ENCODE measurements at regions not wholly inside any gene's neighbourhood (a gene's known extent, or its start where the extent isn't known, plus 50 kb on each side); places are given as distances from the start of the nearest gene placed in this dataset.
"Not testable (repeated sequence)": the region's sequence is repeated elsewhere in the genome, so short reads cannot be mapped to it uniquely, and the experiment has no call there.

GRCh38 chr4:67394879-67395278, 150.4 kb downstream of the CENPC start:
- H3K27ac ChIP-seq (ENCODE audit: low read depth, low read length): no peak overlapping the region
- no peaks in the 10 kb centered on the region for H3K36me3 ChIP-seq (ENCODE audit: insufficient read depth, low read length)
- FAIRE-seq (no peak), DNase-seq (ENCODE audit: low read depth) (no peak)
- TF ChIP-seq CTCF (IDR thresholded peaks at IDR 0.05; ENCODE audit: insufficient read depth, low read depth, low read length) (no peak), EZH2 (IDR thresholded peaks at IDR 0.05; ENCODE audit: insufficient read depth, low read length) (no peak)
- Mint-ChIP-seq H3K4me1 (ENCODE audit: low read depth, unreplicated experiment) (peaks cover 3% of the 10 kb centered on the region), H3K4me3 (ENCODE audit: unreplicated experiment) (no peak overlapping the region), H3K27ac (ENCODE audit: unreplicated experiment) (no peak overlapping the region), H3K36me3 (ENCODE audit: low read depth, unreplicated experiment) (no peaks in the 10 kb centered on the region), H3K27me3 (ENCODE audit: low read depth, unreplicated experiment) (peaks cover 3% of the 10 kb centered on the region), H3K9me3 (ENCODE audit: unreplicated experiment) (no peaks in the 10 kb centered on the region)
- no peaks in the 10 kb centered on the region for H3K79me2 ChIP-seq (ENCODE audit: insufficient read depth, low read length)
- H4K20me1 ChIP-seq (ENCODE audit: insufficient read depth, low read length): no peaks in the 10 kb centered on the region
- no peaks in the 10 kb centered on the region for H3K9me3 ChIP-seq (ENCODE audit: insufficient read depth, low read depth, low read length)
- no peaks in the 10 kb centered on the region for H3K27me3 ChIP-seq (ENCODE audit: insufficient read depth, low read length)
- no peaks in the 10 kb centered on the region for H3K4me1 ChIP-seq (ENCODE audit: insufficient read depth, low read length)
- no peak overlapping the region for H3K9ac ChIP-seq (ENCODE audit: low read length)
- H3K4me2 ChIP-seq (ENCODE audit: low read length): no peak overlapping the region
- H3K4me3 ChIP-seq (ENCODE audit: insufficient read depth, low read depth, low read length): no peak overlapping the region
- H2AFZ ChIP-seq (ENCODE audit: low read depth, low read length): no peak overlapping the region

DNA sequence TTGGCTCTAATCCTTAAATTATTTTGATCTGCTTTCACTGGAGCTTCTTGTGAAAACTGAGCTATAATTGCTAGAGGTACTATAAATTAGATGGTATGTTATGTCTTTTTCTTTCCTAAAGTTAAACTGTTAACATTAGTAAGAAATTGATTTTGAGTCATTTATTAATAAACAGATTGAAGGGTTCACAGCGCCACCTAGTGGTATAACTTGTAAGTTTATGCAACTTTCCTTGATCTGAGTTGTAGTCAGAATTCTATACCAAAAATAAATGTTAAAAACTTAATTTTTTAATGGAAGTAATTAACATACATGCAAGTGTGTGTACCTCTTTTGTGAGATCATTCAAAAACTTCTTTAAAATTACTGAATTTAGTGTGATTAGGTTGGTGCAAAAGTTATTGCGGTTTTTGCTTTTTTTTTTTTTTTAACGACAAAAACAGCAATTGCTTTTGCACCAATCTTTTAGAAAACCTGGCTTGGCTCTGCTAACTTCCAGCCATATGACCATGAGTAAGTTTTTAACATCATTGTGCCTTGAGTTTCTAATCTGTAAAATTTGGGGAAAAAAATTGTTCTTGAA, 151.5 kb downstream of the CENPC start:
- Histone ChIP-seq H2AFZ (ENCODE audit: low read depth, low read length) (no peak overlapping the region), H4K20me1 (ENCODE audit: insufficient read depth, low read length) (no peaks in the 10 kb centered on the region), H3K27ac (ENCODE audit: low read depth, low read length) (no peak overlapping the region), H3K36me3 (ENCODE audit: insufficient read depth, low read length) (no peaks in the 10 kb centered on the region), H3K9me3 (ENCODE audit: insufficient read depth, low read depth, low read length) (no peaks in the 10 kb centered on the region), H3K4me1 (ENCODE audit: insufficient read depth, low read length) (no peaks in the 10 kb centered on the region), H3K4me2 (ENCODE audit: low read length) (no peak overlapping the region), H3K27me3 (ENCODE audit: insufficient read depth, low read length) (no peaks in the 10 kb centered on the region), H3K9ac (ENCODE audit: low read length) (no peak overlapping the region), H3K79me2 (ENCODE audit: insufficient read depth, low read length) (no peaks in the 10 kb centered on the region), H3K4me3 (ENCODE audit: insufficient read depth, low read depth, low read length) (no peak overlapping the region)
- Mint-ChIP-seq H3K9me3 (ENCODE audit: unreplicated experiment) (no peaks in the 10 kb centered on the region), H3K27me3 (ENCODE audit: low read depth, unreplicated experiment) (peaks cover 3% of the 10 kb centered on the region), H3K4me3 (ENCODE audit: unreplicated experiment) (no peak overlapping the region), H3K36me3 (ENCODE audit: low read depth, unreplicated experiment) (no peaks in the 10 kb centered on the region), H3K4me1 (ENCODE audit: low read depth, unreplicated experiment) (peaks cover 3% of the 10 kb centered on the region), H3K27ac (ENCODE audit: unreplicated experiment) (no peak overlapping the region)
- FAIRE-seq (no peak), DNase-seq (ENCODE audit: low read depth) (peak; percentile 22)
- TF ChIP-seq EZH2 (IDR thresholded peaks at IDR 0.05; ENCODE audit: insufficient read depth, low read length) (no peak), CTCF (IDR thresholded peaks at IDR 0.05; ENCODE audit: insufficient read depth, low read depth, low read length) (peak; percentile 50)

DNA sequence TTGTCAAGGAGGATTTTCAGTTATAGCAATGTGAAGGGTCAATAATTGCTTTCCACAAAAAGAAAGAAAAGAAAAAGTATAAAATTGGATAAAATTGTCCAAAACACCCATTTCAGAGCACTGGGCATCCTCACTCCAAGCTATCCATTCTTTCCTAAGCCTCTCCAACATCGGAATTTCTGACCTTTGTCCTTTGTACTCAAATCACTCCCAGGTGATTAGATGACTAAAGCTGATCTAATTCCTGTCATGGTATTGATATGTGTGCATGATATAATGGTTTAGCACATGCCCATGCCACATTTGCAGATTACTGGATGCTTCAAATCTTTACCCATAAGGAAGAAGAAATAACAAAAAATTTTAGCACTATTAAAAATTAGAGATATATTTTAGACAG, 152.3 kb downstream of the CENPC start:
- H3K27ac ChIP-seq (ENCODE audit: low read depth, low read length): no peak overlapping the region
- no peaks in the 10 kb centered on the region for H3K36me3 ChIP-seq (ENCODE audit: insufficient read depth, low read length)
- H3K4me1 ChIP-seq (ENCODE audit: insufficient read depth, low read length): no peaks in the 10 kb centered on the region
- TF ChIP-seq EZH2 (IDR thresholded peaks at IDR 0.05; ENCODE audit: insufficient read depth, low read length) (no peak), CTCF (IDR thresholded peaks at IDR 0.05; ENCODE audit: insufficient read depth, low read depth, low read length) (no peak)
- Mint-ChIP-seq H3K27ac (ENCODE audit: unreplicated experiment) (no peak overlapping the region), H3K36me3 (ENCODE audit: low read depth, unreplicated experiment) (no peaks in the 10 kb centered on the region), H3K4me3 (ENCODE audit: unreplicated experiment) (no peak overlapping the region), H3K27me3 (ENCODE audit: low read depth, unreplicated experiment) (peaks cover 3% of the 10 kb centered on the region), H3K9me3 (ENCODE audit: unreplicated experiment) (no peaks in the 10 kb centered on the region), H3K4me1 (ENCODE audit: low read depth, unreplicated experiment) (peaks cover 3% of the 10 kb centered on the region)
- no peak overlapping the region for H3K4me2 ChIP-seq (ENCODE audit: low read length)
- DNase-seq (ENCODE audit: low read depth) (no peak), FAIRE-seq (no peak)
- no peaks in the 10 kb centered on the region for H4K20me1 ChIP-seq (ENCODE audit: insufficient read depth, low read length)
- H3K9ac ChIP-seq (ENCODE audit: low read length): no peak overlapping the region
- H3K27me3 ChIP-seq (ENCODE audit: insufficient read depth, low read length): no peaks in the 10 kb centered on the region
- no peaks in the 10 kb centered on the region for H3K9me3 ChIP-seq (ENCODE audit: insufficient read depth, low read depth, low read length)
- H2AFZ ChIP-seq (ENCODE audit: low read depth, low read length): no peak overlapping the region
- no peak overlapping the region for H3K4me3 ChIP-seq (ENCODE audit: insufficient read depth, low read depth, low read length)
- no peaks in the 10 kb centered on the region for H3K79me2 ChIP-seq (ENCODE audit: insufficient read depth, low read length)

- not testable (repeated sequence) for H3K27ac Mint-ChIP-seq (ENCODE audit: unreplicated experiment); H3K4me1 Mint-ChIP-seq (ENCODE audit: low read depth, unreplicated experiment); H4K20me1 ChIP-seq (ENCODE audit: insufficient read depth, low read length); H3K36me3 ChIP-seq (ENCODE audit: insufficient read depth, low read length); H3K27me3 ChIP-seq (ENCODE audit: insufficient read depth, low read length); H3K4me3 ChIP-seq (ENCODE audit: insufficient read depth, low read depth, low read length); H2AFZ ChIP-seq (ENCODE audit: low read depth, low read length); H3K36me3 Mint-ChIP-seq (ENCODE audit: low read depth, unreplicated experiment); H3K9ac ChIP-seq (ENCODE audit: low read length); H3K9me3 ChIP-seq (ENCODE audit: insufficient read depth, low read depth, low read length); H3K4me1 ChIP-seq (ENCODE audit: insufficient read depth, low read length); H3K27ac ChIP-seq (ENCODE audit: low read depth, low read length); FAIRE-seq; H3K4me3 Mint-ChIP-seq (ENCODE audit: unreplicated experiment); H3K9me3 Mint-ChIP-seq (ENCODE audit: unreplicated experiment); H3K79me2 ChIP-seq (ENCODE audit: insufficient read depth, low read length); DNase-seq (ENCODE audit: low read depth); H3K4me2 ChIP-seq (ENCODE audit: low read length); H3K27me3 Mint-ChIP-seq (ENCODE audit: low read depth, unreplicated experiment)
Observed at GRCh38 chr4:67381406-67381804, 163.9 kb downstream of the CENPC start.

Measured in astrocyte (in vitro differentiated cells and primary cell).